Epithelial cell of proximal tubule (primary cell): ENCODE measurements at regions not wholly inside any gene's neighbourhood (a gene's known extent, or its start where the extent isn't known, plus 50 kb on each side); places are given as distances from the start of the nearest gene placed in this dataset.
A peak's percentile ranks its signal among the peaks of the same experiment; 100 is the strongest.

Experiments
- DNase-seq: peaks from one replicate; pipeline ENCODE4 v3.0.0-alpha.2; 2011; ENCODE audit warnings: low read depth
- H3K4me3 ChIP-seq: 2 replicates; pipeline ENCODE4 v1.5.1; 2011; ENCODE audit warnings: low read depth, mild to moderate bottlenecking, low read length
- CTCF ChIP-seq: conservative IDR thresholded peaks from 2 replicates; pipeline ENCODE4 v1.5.1; 2012; ENCODE audit warnings: low read depth, mild to moderate bottlenecking, low read length

GRCh38 chr3:82001276-82001923, 240.0 kb upstream of the GBE1 start:
- no peak overlapping the region for H3K4me3 ChIP-seq
- no peak for DNase-seq
- no peak for TF ChIP-seq CTCF

- DNase-seq = no peak
- no peak overlapping the region for H3K4me3 ChIP-seq
- no peak for TF ChIP-seq CTCF
These were observed 239.3 kb upstream of the GBE1 start for GRCh38 chr3:82000773-82001172.

- H3K4me3 ChIP-seq = no peak overlapping the region
- DNase-seq = no peak
- no peak for TF ChIP-seq CTCF
These were observed 238.9 kb upstream of the GBE1 start for GRCh38 chr3:82000350-82000749.

GRCh38 chr3:81998907-81999306, 237.5 kb upstream of the GBE1 start:
- TF ChIP-seq CTCF = no peak
- DNase-seq = no peak
- H3K4me3 ChIP-seq = no peak overlapping the region

GRCh38 chr3:81998139-81998755, 236.8 kb upstream of the GBE1 start:
- DNase-seq = no peak
- no peak overlapping the region for H3K4me3 ChIP-seq
- TF ChIP-seq CTCF = no peak

- DNase-seq = no peak
- TF ChIP-seq CTCF = no peak
- H3K4me3 ChIP-seq = no peak overlapping the region
These were observed 235.9 kb upstream of the GBE1 start for GRCh38 chr3:81997390-81997789.

- DNase-seq = no peak
- peak; percentile 52 for TF ChIP-seq CTCF
- no peak overlapping the region for H3K4me3 ChIP-seq
These were observed 233.9 kb upstream of the GBE1 start for GRCh38 chr3:81995329-81995728.
